Keratinocyte (primary cell): ENCODE measurements at regions not wholly inside any gene's neighbourhood (a gene's known extent, or its start where the extent isn't known, plus 50 kb on each side); places are given as distances from the start of the nearest gene placed in this dataset.
A peak's percentile ranks its signal among the peaks of the same experiment; 100 is the strongest.

Experiments
- DNase-seq: peaks from one replicate; pipeline ENCODE4 v3.0.0-alpha.2; 2011; ENCODE audit warnings: low read depth, missing footprints, low spot score
- FAIRE-seq: peaks from 2 replicates; lab custom pipeline; 2011; peaks lifted over from hg19 to GRCh38; lab: Jason Lieb, UNC
- H2AFZ ChIP-seq: 2 replicates; pipeline ENCODE4 v1.6.0; 2012; ENCODE audit warnings: low read length, control low read depth, inconsistent platforms; ENCODE audit not compliant: control insufficient read depth
- H3K27ac ChIP-seq: 2 replicates; pipeline ENCODE4 v1.5.1; 2011; ENCODE audit warnings: low read length; ENCODE audit not compliant: control insufficient read depth, insufficient read depth
- H3K27me3 ChIP-seq: 3 replicates; pipeline ENCODE4 v1.6.0; 2011; ENCODE audit warnings: low read length; ENCODE audit not compliant: control insufficient read depth, insufficient read depth; ENCODE audit errors: extremely low read depth
- H3K36me3 ChIP-seq, 2 experiments: 2 replicates in 1 of 2; 3 replicates in 1 of 2; pipeline ENCODE4 v1.5.1; 2011; ENCODE audit warnings: low read length in 2 of 2, mild to moderate bottlenecking in 1 of 2; ENCODE audit not compliant: control insufficient read depth in 2 of 2, insufficient read depth in 2 of 2; ENCODE audit errors: extremely low read depth in 1 of 2
- H3K4me1 ChIP-seq: 3 replicates; pipeline ENCODE4 v1.5.1; 2011; ENCODE audit warnings: low read length; ENCODE audit not compliant: control insufficient read depth, insufficient read depth; ENCODE audit errors: extremely low read depth
- H3K4me2 ChIP-seq: 3 replicates; pipeline ENCODE4 v1.6.0; 2011; ENCODE audit warnings: low read depth, low read length; ENCODE audit not compliant: control insufficient read depth, insufficient read depth; ENCODE audit errors: extremely low read depth
- H3K4me3 ChIP-seq, 3 experiments: fragments of 200-600 bp in 1 of 3; sonication (generic) in 1 of 3; 2 replicates in 2 of 3; 3 replicates in 1 of 3; pipeline ENCODE4 v1.5.1; 2011 to 2016; ENCODE audit warnings: low read length in 3 of 3, mild to moderate bottlenecking in 3 of 3, control low read depth in 2 of 3, inconsistent platforms in 1 of 3, low read depth in 1 of 3, mixed read lengths in 1 of 3, mixed run types in 1 of 3, moderate library complexity in 1 of 3; ENCODE audit not compliant: control insufficient read depth in 2 of 3, insufficient read depth in 2 of 3; ENCODE audit errors: extremely low read depth in 1 of 3
- H3K79me2 ChIP-seq: 2 replicates; pipeline ENCODE4 v1.6.0; 2012; ENCODE audit warnings: low read length; ENCODE audit not compliant: control insufficient read depth, insufficient read depth
- H3K9ac ChIP-seq: 3 replicates; pipeline ENCODE4 v1.6.0; 2011; ENCODE audit warnings: low read length; ENCODE audit not compliant: control insufficient read depth, insufficient read depth; ENCODE audit errors: extremely low read depth
- H3K9me1 ChIP-seq: 3 replicates; pipeline ENCODE4 v1.6.0; 2011; ENCODE audit warnings: low read length; ENCODE audit not compliant: control insufficient read depth, insufficient read depth; ENCODE audit errors: extremely low read depth
- H3K9me3 ChIP-seq: 2 replicates; pipeline ENCODE4 v1.5.1; 2012; ENCODE audit warnings: low read depth, low read length; ENCODE audit not compliant: control insufficient read depth
- H4K20me1 ChIP-seq: 3 replicates; pipeline ENCODE4 v1.6.0; 2011; ENCODE audit warnings: low read length; ENCODE audit not compliant: control insufficient read depth, insufficient read depth; ENCODE audit errors: extremely low read depth
- CTCF ChIP-seq, 3 experiments: IDR thresholded peaks in 1 of 3; conservative IDR thresholded peaks in 1 of 3; optimal IDR thresholded peaks in 1 of 3; 2 replicates in 2 of 3; 3 replicates in 1 of 3; pipeline versions ENCODE3 to v1.5.1; 2011; ENCODE audit warnings: low read length in 3 of 3, mild to moderate bottlenecking in 3 of 3, moderate library complexity in 2 of 3, control low read depth in 1 of 3, inconsistent platforms in 1 of 3; ENCODE audit not compliant: insufficient read depth in 2 of 3; ENCODE audit errors: extremely low read depth in 1 of 3
- EZH2 ChIP-seq: IDR thresholded peaks from one replicate; pipeline ENCODE4 v1.6.1; 2012; ENCODE audit warnings: inconsistent platforms, mild to moderate bottlenecking, low read length, moderate library complexity
- dilution Hi-C: fragments of 300-500 bp; cut with MboI; formaldehyde crosslinking; loops from one replicate; pipeline ENCODE4 v1.7.0; 2020; ENCODE audit warnings: low sequenced_read_pairs; ENCODE audit not compliant: extremely low pct_ligation_motif_present

- peaks cover 60% of the 10 kb centered on the region for H3K27me3 ChIP-seq
- dilution Hi-C loops, result loop anchor here (25.0 kb wide), 1 partner anchor 102 kb away; the partner anchor contains the start of gene RBBP8NL
These were observed 63.6 kb upstream of the GATA5 start for GRCh38 chr20:62539198-62540045.

GRCh38 chr20:62540504-62540903, 64.7 kb upstream of the GATA5 start:
- DNase-seq (no peak), FAIRE-seq (no peak)
- Histone ChIP-seq H3K4me1 (no peaks in the 10 kb centered on the region), H3K9ac (no peak overlapping the region), H3K9me3 (no peaks in the 10 kb centered on the region), H3K9me1 (no peaks in the 10 kb centered on the region), H3K27me3 (peaks cover 52% of the 10 kb centered on the region), H3K4me2 (no peak overlapping the region), H2AFZ (no peak overlapping the region), H4K20me1 (no peaks in the 10 kb centered on the region), H3K79me2 (no peaks in the 10 kb centered on the region), H3K27ac (no peak overlapping the region), H3K4me3 (no peak overlapping the region), H3K36me3 (no peaks in the 10 kb centered on the region)
- no peak for TF ChIP-seq CTCF (optimal IDR thresholded peaks at IDR 0.05 in 1 of 3, IDR thresholded peaks at IDR 0.05 in 1 of 3, conservative IDR thresholded peaks at IDR 0.05 in 1 of 3; ENCODE audit: extremely low read depth in 1 of 3, insufficient read depth in 2 of 3, low read length in 3 of 3)
- no peak for TF ChIP-seq EZH2
- dilution Hi-C loops, result loop anchor here (25.0 kb wide), 1 partner anchor 103 kb away; the partner anchor contains the start of gene RBBP8NL

More at GRCh38 chr20:62539198-62540045, 63.6 kb upstream of the GATA5 start:
- no peak overlapping the region for H3K27ac ChIP-seq
- H3K79me2 ChIP-seq, result no peaks in the 10 kb centered on the region
- no peak overlapping the region for H2AFZ ChIP-seq
- FAIRE-seq (no peak), DNase-seq (no peak)
- no peak overlapping the region for H3K4me3 ChIP-seq
- no peak overlapping the region for H3K9ac ChIP-seq
- no peaks in the 10 kb centered on the region for H3K9me1 ChIP-seq
- no peaks in the 10 kb centered on the region for H3K4me1 ChIP-seq
- no peaks in the 10 kb centered on the region for H3K36me3 ChIP-seq
- H3K9me3 ChIP-seq, result no peaks in the 10 kb centered on the region
- no peak overlapping the region for H3K4me2 ChIP-seq
- TF ChIP-seq EZH2 (peak; percentile 76), CTCF (optimal IDR thresholded peaks at IDR 0.05 in 1 of 3, IDR thresholded peaks at IDR 0.05 in 1 of 3, conservative IDR thresholded peaks at IDR 0.05 in 1 of 3; ENCODE audit: extremely low read depth in 1 of 3, insufficient read depth in 2 of 3, low read length in 3 of 3) (no peak)
- no peaks in the 10 kb centered on the region for H4K20me1 ChIP-seq
